ENCODE measurements at regions not wholly inside any gene's neighbourhood (a gene's known extent, or its start where the extent isn't known, plus 50 kb on each side); places are given as distances from the start of the nearest gene placed in this dataset.

DNA sequence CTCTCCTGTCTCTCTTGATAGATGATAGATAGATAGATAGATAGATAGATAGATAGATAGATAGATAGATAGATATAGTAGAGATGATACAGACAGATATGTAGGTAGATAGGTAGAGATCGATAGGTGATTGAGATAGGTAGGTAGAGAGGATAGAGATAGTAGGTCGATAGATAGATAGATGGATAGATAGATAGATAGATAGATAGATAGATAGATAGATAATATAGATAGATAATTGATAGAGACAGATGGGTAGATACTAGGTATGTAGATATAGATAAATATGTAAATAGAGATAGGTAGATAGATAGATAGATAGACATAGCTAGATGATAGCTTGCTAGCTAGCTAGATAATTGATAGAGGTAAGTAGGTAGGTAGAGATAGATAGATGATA is 1154.2 kb upstream of the AUTS2 start:
- 53% methylated on average over 2 of the region's 2 CpGs for WGBS (ENCODE audit: insufficient coverage, low coverage, low lambda C conversion rate, missing lambda C conversion rate)
- Histone ChIP-seq H3K36me3 (no peaks in the 10 kb centered on the region), H3K4me3 (no peak overlapping the region), H3K9me3 (no peaks in the 10 kb centered on the region), H3K27me3 (no peaks in the 10 kb centered on the region), H3K27ac (no peak overlapping the region), H3K4me1 (no peaks in the 10 kb centered on the region)
- no peak for TF ChIP-seq POLR2A (IDR thresholded peaks at IDR 0.05)
- TF ChIP-seq, protein P1, sequence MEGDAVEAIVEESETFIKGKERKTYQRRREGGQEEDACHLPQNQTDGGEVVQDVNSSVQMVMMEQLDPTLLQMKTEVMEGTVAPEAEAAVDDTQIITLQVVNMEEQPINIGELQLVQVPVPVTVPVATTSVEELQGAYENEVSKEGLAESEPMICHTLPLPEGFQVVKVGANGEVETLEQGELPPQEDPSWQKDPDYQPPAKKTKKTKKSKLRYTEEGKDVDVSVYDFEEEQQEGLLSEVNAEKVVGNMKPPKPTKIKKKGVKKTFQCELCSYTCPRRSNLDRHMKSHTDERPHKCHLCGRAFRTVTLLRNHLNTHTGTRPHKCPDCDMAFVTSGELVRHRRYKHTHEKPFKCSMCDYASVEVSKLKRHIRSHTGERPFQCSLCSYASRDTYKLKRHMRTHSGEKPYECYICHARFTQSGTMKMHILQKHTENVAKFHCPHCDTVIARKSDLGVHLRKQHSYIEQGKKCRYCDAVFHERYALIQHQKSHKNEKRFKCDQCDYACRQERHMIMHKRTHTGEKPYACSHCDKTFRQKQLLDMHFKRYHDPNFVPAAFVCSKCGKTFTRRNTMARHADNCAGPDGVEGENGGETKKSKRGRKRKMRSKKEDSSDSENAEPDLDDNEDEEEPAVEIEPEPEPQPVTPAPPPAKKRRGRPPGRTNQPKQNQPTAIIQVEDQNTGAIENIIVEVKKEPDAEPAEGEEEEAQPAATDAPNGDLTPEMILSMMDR (IDR thresholded peaks at IDR 0.05), result no peak
- ATAC-seq, result no peak
- intact Hi-C loops (cut with DNase I), result no loop called here
- DNase-seq, result no peak

- Histone ChIP-seq H3K4me3 (no peak overlapping the region), H3K4me1 (no peaks in the 10 kb centered on the region), H3K36me3 (no peaks in the 10 kb centered on the region), H3K27ac (no peak overlapping the region), H3K9me3 (no peaks in the 10 kb centered on the region), H3K27me3 (no peaks in the 10 kb centered on the region)
- 49% methylated on average over 3 of the region's 3 CpGs for WGBS (ENCODE audit: insufficient coverage, low coverage, low lambda C conversion rate, missing lambda C conversion rate)
- TF ChIP-seq, protein P1 (IDR thresholded peaks at IDR 0.05), result no peak
- no peak for TF ChIP-seq POLR2A (IDR thresholded peaks at IDR 0.05)
- ATAC-seq (no peak), DNase-seq (no peak)
- intact Hi-C loops (cut with DNase I), result no loop called here
These were observed 1153.3 kb upstream of the AUTS2 start for GRCh38 chr7:68444956-68445355.

- no peak overlapping the region for H3K4me3 ChIP-seq
- no peaks in the 10 kb centered on the region for H3K36me3 ChIP-seq
- H3K27ac ChIP-seq, result no peak overlapping the region
- intact Hi-C loops (cut with DNase I), result no loop called here
- H3K4me1 ChIP-seq, result no peaks in the 10 kb centered on the region
- DNase-seq (no peak), ATAC-seq (no peak)
- no peaks in the 10 kb centered on the region for H3K27me3 ChIP-seq
- TF ChIP-seq POLR2A (IDR thresholded peaks at IDR 0.05), result no peak
- TF ChIP-seq, protein P1 (IDR thresholded peaks at IDR 0.05), result no peak
- H3K9me3 ChIP-seq, result no peaks in the 10 kb centered on the region
- WGBS (ENCODE audit: insufficient coverage, low coverage, low lambda C conversion rate, missing lambda C conversion rate), result 57% methylated on average over 10 of the region's 10 CpGs
These were observed 1152.1 kb upstream of the AUTS2 start for GRCh38 chr7:68446183-68446582.

GRCh38 chr7:68449099-68449498 is 1149.2 kb upstream of the AUTS2 start:
- Histone ChIP-seq H3K36me3 (no peaks in the 10 kb centered on the region), H3K4me1 (no peaks in the 10 kb centered on the region), H3K9me3 (no peaks in the 10 kb centered on the region), H3K27me3 (no peaks in the 10 kb centered on the region), H3K4me3 (no peak overlapping the region), H3K27ac (no peak overlapping the region)
- TF ChIP-seq, protein P1 (IDR thresholded peaks at IDR 0.05), result no peak
- no peak for TF ChIP-seq POLR2A (IDR thresholded peaks at IDR 0.05)
- no peak for DNase-seq
- WGBS (ENCODE audit: insufficient coverage, low coverage, low lambda C conversion rate, missing lambda C conversion rate), result 71% methylated on average over 1 of the region's 2 CpGs
- ATAC-seq, result no peak
- intact Hi-C loops (cut with DNase I), result no loop called here

- Histone ChIP-seq H3K27me3 (no peaks in the 10 kb centered on the region), H3K27ac (no peak overlapping the region), H3K9me3 (no peaks in the 10 kb centered on the region), H3K36me3 (no peaks in the 10 kb centered on the region), H3K4me1 (no peaks in the 10 kb centered on the region), H3K4me3 (no peak overlapping the region)
- DNase-seq (no peak), ATAC-seq (no peak)
- WGBS (ENCODE audit: insufficient coverage, low coverage, low lambda C conversion rate, missing lambda C conversion rate), result 54% methylated on average over 5 of the region's 5 CpGs
- intact Hi-C loops (cut with DNase I), result no loop called here
- TF ChIP-seq, protein P1 (IDR thresholded peaks at IDR 0.05), result no peak
- TF ChIP-seq POLR2A (IDR thresholded peaks at IDR 0.05), result no peak
These were observed 1148.5 kb upstream of the AUTS2 start for GRCh38 chr7:68449816-68450215.
